Gastrocnemius medialis (tissue), 4 donors: ENCODE measurements at regions not wholly inside any gene's neighbourhood (a gene's known extent, or its start where the extent isn't known, plus 50 kb on each side); places are given as distances from the start of the nearest gene placed in this dataset.

ENCODE experiments used
- CTCF ChIP-seq, 5 experiments: fragments of 450-650 bp in 3 of 5; fragments of 200-600 bp in 2 of 5; sonication (generic) in 2 of 5; IDR thresholded peaks in 4 of 5; conservative IDR thresholded peaks in 1 of 5; 1 replicate in 4 of 5; 2 replicates in 1 of 5; pipeline ENCODE4 v1.5.1; 2016 to 2019; ENCODE audit warnings: antibody characterized with exemption in 5 of 5, mild to moderate bottlenecking in 3 of 5, moderate library complexity in 3 of 5
- POLR2A ChIP-seq, 2 donors: fragments of 450-650 bp; IDR thresholded peaks; one replicate each; pipeline ENCODE4 v1.6.1; 2017; ENCODE audit warnings: antibody characterized with exemption in 2 of 2, mild to moderate bottlenecking in 2 of 2, moderate library complexity in 2 of 2

- TF ChIP-seq CTCF (IDR thresholded peaks at IDR 0.05 in 4 of 5, conservative IDR thresholded peaks at IDR 0.05 in 1 of 5) (no peak), POLR2A (IDR thresholded peaks at IDR 0.05) (no peak)
Observed at GRCh38 chr11:95608093-95608492, 181.5 kb downstream of the FAM76B start.
